ENCODE measurements at regions not wholly inside any gene's neighbourhood (a gene's known extent, or its start where the extent isn't known, plus 50 kb on each side); places are given as distances from the start of the nearest gene placed in this dataset.

GRCh38 chr18:41458376-41458775, 496.7 kb upstream of the PIK3C3 start:
- no peak overlapping the region for H2BK20ac ChIP-seq (ENCODE audit: low read length)
- H3K18ac ChIP-seq (ENCODE audit: extremely low read depth, low read length), result no peak overlapping the region
- H3K27me3 ChIP-seq (replicated peaks in 1 of 4; ENCODE audit: control insufficient read depth in 3 of 4, extremely low read depth in 1 of 4, insufficient read depth in 3 of 4, low read length in 3 of 4), result no peaks in the 10 kb centered on the region
- no peak overlapping the region for H4K8ac ChIP-seq (ENCODE audit: extremely low read depth, insufficient read depth, low read length)
- DNase-seq (ENCODE audit: low read depth in 1 of 2, low spot score in 2 of 2) (no peak), FAIRE-seq (no peak)
- no peak overlapping the region for H3K23ac ChIP-seq (ENCODE audit: insufficient read length)
- POLR2A ChIA-PET (ENCODE audit: partially characterized antibody), result no interaction called here
- H3K9ac ChIP-seq (replicated peaks in 1 of 4; ENCODE audit: extremely low read depth in 1 of 4, low read depth in 3 of 4, low read length in 3 of 4), result no peak overlapping the region
- no peaks in the 10 kb centered on the region; a peak in 1 of 7 replicates for H3K4me1 ChIP-seq (replicated peaks in 1 of 4; ENCODE audit: control insufficient read depth in 3 of 4, insufficient read depth in 4 of 4, low read length in 3 of 4)
- H3K14ac ChIP-seq (ENCODE audit: insufficient read length), result no peak overlapping the region
- H2AFZ ChIP-seq (ENCODE audit: low read length), result no peak overlapping the region
- H3K9me3 ChIP-seq (ENCODE audit: insufficient read depth in 2 of 2, low read depth in 1 of 2, low read length in 1 of 2), result no peaks in the 10 kb centered on the region
- no peaks in the 10 kb centered on the region for H3K79me1 ChIP-seq (ENCODE audit: low read depth, low read length)
- H4K91ac ChIP-seq (replicated peaks; ENCODE audit: insufficient read length, low read length), result no peak overlapping the region
- no peak overlapping the region for H3K56ac ChIP-seq (replicated peaks; ENCODE audit: insufficient read length, low read depth, low read length)
- no peaks in the 10 kb centered on the region for H3K23me2 ChIP-seq (ENCODE audit: low read depth, low read length)
- H4K20me1 ChIP-seq (replicated peaks in 1 of 2; ENCODE audit: control insufficient read depth in 1 of 2, insufficient read depth in 2 of 2, low read length in 2 of 2), result no peaks in the 10 kb centered on the region
- no peak overlapping the region for H2BK15ac ChIP-seq (ENCODE audit: low read length)
- H3K4ac ChIP-seq (replicated peaks; ENCODE audit: insufficient read length, low read depth, low read length), result no peak overlapping the region
- 82% methylated on average over 3 of the region's 3 CpGs; no CpG with 5 or more reads in 1 of the 2 experiments for WGBS, 2 experiments (ENCODE audit: extremely low coverage in 1 of 2, insufficient coverage in 1 of 2, insufficient read length in 1 of 2, insufficient replicate concordance in 2 of 2, low coverage in 1 of 2, low lambda C conversion rate in 2 of 2, missing lambda C conversion rate in 1 of 2)
- no peak overlapping the region for H3K27ac ChIP-seq (ENCODE audit: low read depth, low read length)
- CTCF ChIA-PET (ENCODE audit: partially characterized antibody), result interaction anchor here (0.7 kb wide), 1 partner anchor 543 kb away, joined by 3 read pairs; no protein-coding TSS in a partner anchor
- no peak overlapping the region for H2BK120ac ChIP-seq (replicated peaks; ENCODE audit: low read depth, low read length)
- H2BK12ac ChIP-seq (ENCODE audit: low read depth, low read length), result no peak overlapping the region
- no peak overlapping the region for H3K4me2 ChIP-seq (ENCODE audit: insufficient read depth in 1 of 2, low read depth in 2 of 2, low read length in 2 of 2)
- H3K36me3 ChIP-seq (ENCODE audit: control insufficient read depth in 2 of 4, insufficient read depth in 4 of 4, low read length in 3 of 4), result no peaks in the 10 kb centered on the region
- H4K5ac ChIP-seq (ENCODE audit: insufficient read length, low read depth, low read length), result no peak overlapping the region
- no peak overlapping the region for H2AK5ac ChIP-seq (ENCODE audit: low read depth, low read length)
- no peak overlapping the region for H2BK5ac ChIP-seq (ENCODE audit: low read depth, low read length)
- no peaks in the 10 kb centered on the region for H3K79me2 ChIP-seq (ENCODE audit: control insufficient read depth in 1 of 2, insufficient read depth in 2 of 2, low read length in 2 of 2)
- no peak overlapping the region for H3K4me3 ChIP-seq (ENCODE audit: extremely low read depth in 1 of 4, insufficient read depth in 2 of 4, low read depth in 3 of 4, low read length in 4 of 4)
- no peak for TF ChIP-seq GABPA (IDR thresholded peaks at IDR 0.05; ENCODE audit: borderline replicate concordance, insufficient read depth, low read length)
- no peak for TF ChIP-seq SIX5 (IDR thresholded peaks at IDR 0.05; ENCODE audit: low read depth, low read length)
- TF ChIP-seq POLR2AphosphoS5 (IDR thresholded peaks at IDR 0.05; ENCODE audit: low read depth, low read length), result no peak
- no peak for TF ChIP-seq KDM5A (IDR thresholded peaks at IDR 0.05; ENCODE audit: low read length)
- TF ChIP-seq JUN (IDR thresholded peaks at IDR 0.05; ENCODE audit: low read depth, low read length), result no peak
- no peak for TF ChIP-seq SP4 (IDR thresholded peaks at IDR 0.05; ENCODE audit: low read length)
- no peak for TF ChIP-seq POLR2A (IDR thresholded peaks at IDR 0.05; ENCODE audit: control extremely low read depth in 1 of 2, low read depth in 2 of 2, low read length in 2 of 2)
- no peak for TF ChIP-seq MAX (IDR thresholded peaks at IDR 0.05)
- TF ChIP-seq BRCA1 (IDR thresholded peaks at IDR 0.05; ENCODE audit: low read depth, low read length), result no peak
- no peak for TF ChIP-seq CBX8 (IDR thresholded peaks at IDR 0.05; ENCODE audit: borderline replicate concordance, low read depth, low read length)
- TF ChIP-seq SP1 (IDR thresholded peaks at IDR 0.05; ENCODE audit: low read depth, low read length), result no peak
- no peak for TF ChIP-seq HDAC2 (IDR thresholded peaks at IDR 0.05; ENCODE audit: borderline replicate concordance in 1 of 2, low read depth in 2 of 2, low read length in 2 of 2)
- no peak for TF ChIP-seq KDM1A (IDR thresholded peaks at IDR 0.05; ENCODE audit: borderline replicate concordance, low read length)
- TF ChIP-seq SIRT6 (IDR thresholded peaks at IDR 0.05; ENCODE audit: low read length), result no peak
- TF ChIP-seq RXRA (IDR thresholded peaks at IDR 0.05; ENCODE audit: insufficient read depth, low read depth, low read length), result no peak
- no peak for TF ChIP-seq RAD21 (IDR thresholded peaks at IDR 0.05 in 1 of 2, conservative IDR thresholded peaks at IDR 0.05 in 1 of 2; ENCODE audit: low read depth in 2 of 2, low read length in 2 of 2)

Data from H1 (cell line).